ENCODE measurements at regions not wholly inside any gene's neighbourhood (a gene's known extent, or its start where the extent isn't known, plus 50 kb on each side); places are given as distances from the start of the nearest gene placed in this dataset.

DNA sequence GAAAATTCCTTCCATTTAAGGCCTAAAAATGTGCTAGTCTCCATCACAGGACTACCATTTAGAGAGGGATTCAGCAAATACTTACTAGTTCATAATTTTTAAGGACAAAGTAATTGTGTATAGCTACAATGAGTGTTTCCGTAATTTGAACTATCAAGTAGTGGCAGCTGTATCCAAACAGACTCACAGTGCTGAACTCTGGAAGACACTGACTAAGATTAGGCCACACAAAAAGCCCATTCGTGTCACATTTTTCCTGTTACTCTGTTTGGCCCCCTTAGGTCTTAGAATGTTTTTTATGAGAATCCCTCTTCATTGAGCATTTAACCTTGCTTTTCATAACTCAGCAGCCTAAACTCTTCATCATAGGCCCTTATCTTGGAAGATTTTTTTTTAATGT is 731.2 kb upstream of the PCDH9 start:
- no peak for TF ChIP-seq POLR2AphosphoS5 (IDR thresholded peaks at IDR 0.05)
- TF ChIP-seq, protein P1, sequence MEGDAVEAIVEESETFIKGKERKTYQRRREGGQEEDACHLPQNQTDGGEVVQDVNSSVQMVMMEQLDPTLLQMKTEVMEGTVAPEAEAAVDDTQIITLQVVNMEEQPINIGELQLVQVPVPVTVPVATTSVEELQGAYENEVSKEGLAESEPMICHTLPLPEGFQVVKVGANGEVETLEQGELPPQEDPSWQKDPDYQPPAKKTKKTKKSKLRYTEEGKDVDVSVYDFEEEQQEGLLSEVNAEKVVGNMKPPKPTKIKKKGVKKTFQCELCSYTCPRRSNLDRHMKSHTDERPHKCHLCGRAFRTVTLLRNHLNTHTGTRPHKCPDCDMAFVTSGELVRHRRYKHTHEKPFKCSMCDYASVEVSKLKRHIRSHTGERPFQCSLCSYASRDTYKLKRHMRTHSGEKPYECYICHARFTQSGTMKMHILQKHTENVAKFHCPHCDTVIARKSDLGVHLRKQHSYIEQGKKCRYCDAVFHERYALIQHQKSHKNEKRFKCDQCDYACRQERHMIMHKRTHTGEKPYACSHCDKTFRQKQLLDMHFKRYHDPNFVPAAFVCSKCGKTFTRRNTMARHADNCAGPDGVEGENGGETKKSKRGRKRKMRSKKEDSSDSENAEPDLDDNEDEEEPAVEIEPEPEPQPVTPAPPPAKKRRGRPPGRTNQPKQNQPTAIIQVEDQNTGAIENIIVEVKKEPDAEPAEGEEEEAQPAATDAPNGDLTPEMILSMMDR (IDR thresholded peaks at IDR 0.05): no peak

All from upper lobe of left lung (tissue), 4 donors.